IMR-90 (cell line): ENCODE measurements at regions not wholly inside any gene's neighbourhood (a gene's known extent, or its start where the extent isn't known, plus 50 kb on each side); places are given as distances from the start of the nearest gene placed in this dataset.

Experiments used
- ATAC-seq: fragments of 200-7000 bp; cut with Tn5 transposase; 2 replicates; pipeline ENCODE4 v1.9.1; 2020; ENCODE audit warnings: low read depth, mild to moderate bottlenecking, moderate library complexity
- BruUV-seq: library from RNA; stranded (reverse); fragments of 400-500 nt; replicated peaks from 2 replicates; lab custom pipeline; 2021; lab: Mats Ljungman, UMichigan
- CTCF ChIA-PET: fragments of 300-600 bp; formaldehyde crosslinking; extraction: SDS; loops from one replicate; lab custom pipeline; 2021; ENCODE audit warnings: antibody characterized with exemption; lab: Yijun Ruan, JAX
- POLR2A ChIA-PET: fragments of 300-600 bp; sonication (Branson Sonifier 250); formaldehyde crosslinking; loops from one replicate; lab custom pipeline; 2022; ENCODE audit warnings: antibody characterized with exemption; ENCODE audit not compliant: unreplicated experiment; lab: Charles Lee
- DNase-seq: peaks from one replicate; pipeline ENCODE4 v3.0.0; 2013
- H2AFZ ChIP-seq: replicated peaks from 2 replicates; pipeline ENCODE3; 2013; ENCODE audit warnings: low read length, mild to moderate bottlenecking; ENCODE audit not compliant: poor library complexity
- H2AK5ac ChIP-seq: 2 replicates; pipeline ENCODE4 v1.6.1; 2013; ENCODE audit warnings: low read depth, low read length, inconsistent platforms
- H2AK9ac ChIP-seq: replicated peaks from 2 replicates; pipeline ENCODE3; 2013; ENCODE audit warnings: mild to moderate bottlenecking, low read depth, low read length, moderate library complexity; ENCODE audit not compliant: poor library complexity
- H2BK120ac ChIP-seq: 2 replicates; pipeline ENCODE4 v1.6.1; 2013; ENCODE audit warnings: low read depth, low read length, inconsistent platforms
- H2BK15ac ChIP-seq: 3 replicates; pipeline ENCODE4 v1.6.1; 2013; ENCODE audit warnings: low read depth, low read length, inconsistent platforms
- H2BK20ac ChIP-seq: 2 replicates; pipeline ENCODE4 v1.6.1; 2013; ENCODE audit warnings: low read depth, mild to moderate bottlenecking, inconsistent platforms, low read length, moderate library complexity
- H2BK5ac ChIP-seq: 2 replicates; pipeline ENCODE4 v1.6.1; 2013; ENCODE audit warnings: mild to moderate bottlenecking, low read depth, low read length, inconsistent platforms; ENCODE audit not compliant: poor library complexity, severe bottlenecking
- H3K14ac ChIP-seq: replicated peaks from 2 replicates; pipeline ENCODE4 v1.6.1; 2013; ENCODE audit warnings: low read depth, low read length, inconsistent platforms
- H3K18ac ChIP-seq: 2 replicates; pipeline ENCODE4 v1.6.1; 2013; ENCODE audit warnings: low read depth, low read length, control low read depth
- H3K23ac ChIP-seq: 2 replicates; pipeline ENCODE4 v1.6.1; 2013; ENCODE audit warnings: low read depth, low read length, inconsistent platforms
- H3K27ac ChIP-seq: 2 replicates; pipeline ENCODE4 v1.5.1; 2013; ENCODE audit warnings: mild to moderate bottlenecking, control low read depth, low read length; ENCODE audit not compliant: insufficient read depth
- H3K27me3 ChIP-seq: 2 replicates; pipeline ENCODE4 v1.6.1; 2013; ENCODE audit warnings: low read length; ENCODE audit not compliant: control insufficient read depth, insufficient read depth
- H3K36me3 ChIP-seq: 2 replicates; pipeline ENCODE4 v1.6.1; 2013; ENCODE audit warnings: low read length, mixed read lengths; ENCODE audit not compliant: control insufficient read depth, insufficient read depth
- H3K4ac ChIP-seq: 2 replicates; pipeline ENCODE4 v1.6.1; 2013; ENCODE audit warnings: low read depth, low read length, inconsistent platforms
- H3K4me1 ChIP-seq: 2 replicates; pipeline ENCODE4 v1.6.1; 2013; ENCODE audit warnings: low read length, mixed read lengths; ENCODE audit not compliant: control insufficient read depth, insufficient read depth
- H3K4me2 ChIP-seq: 2 replicates; pipeline ENCODE4 v1.6.1; 2013; ENCODE audit warnings: low read depth, mild to moderate bottlenecking, control low read depth, low read length, moderate library complexity
- H3K4me3 ChIP-seq: 2 replicates; pipeline ENCODE4 v1.5.1; 2013; ENCODE audit warnings: low read depth, mild to moderate bottlenecking, control low read depth, low read length, moderate library complexity; ENCODE audit not compliant: insufficient read depth
- H3K56ac ChIP-seq: 2 replicates; pipeline ENCODE4 v1.6.1; 2013; ENCODE audit warnings: low read length, inconsistent platforms; ENCODE audit not compliant: insufficient read depth; ENCODE audit errors: extremely low read depth
- H3K79me1 ChIP-seq, 2 experiments: 2 replicates each; pipeline ENCODE4 v1.6.1; 2013; ENCODE audit warnings: low read length in 2 of 2, inconsistent platforms in 1 of 2, low read depth in 1 of 2
- H3K9ac ChIP-seq: 2 replicates; pipeline ENCODE4 v1.6.1; 2013; ENCODE audit warnings: low read depth, low read length, control low read depth
- H3K9me1 ChIP-seq: 2 replicates; pipeline ENCODE4 v1.6.1; 2013; ENCODE audit warnings: low read length, inconsistent platforms; ENCODE audit not compliant: insufficient read depth
- H3K9me3 ChIP-seq: 2 replicates; pipeline ENCODE4 v1.6.1; 2013; ENCODE audit warnings: low read length; ENCODE audit not compliant: control insufficient read depth, insufficient read depth
- H4K20me1 ChIP-seq: 2 replicates; pipeline ENCODE4 v1.6.1; 2013; ENCODE audit warnings: low read length, inconsistent platforms; ENCODE audit not compliant: insufficient read depth
- H4K5ac ChIP-seq: 2 replicates; pipeline ENCODE4 v1.6.1; 2013; ENCODE audit warnings: mild to moderate bottlenecking, low read depth, low read length, control low read depth
- H4K8ac ChIP-seq, 2 experiments: 2 replicates each; pipeline ENCODE4 v1.6.1; 2013; ENCODE audit warnings: low read depth in 2 of 2, low read length in 2 of 2, control low read depth in 1 of 2, inconsistent platforms in 1 of 2
- H4K91ac ChIP-seq: 2 replicates; pipeline ENCODE4 v1.6.1; 2013; ENCODE audit warnings: low read depth, low read length, inconsistent platforms; ENCODE audit not compliant: insufficient read depth
- BHLHE40 ChIP-seq: fragments of 150-350 bp; IDR thresholded peaks from 2 replicates; pipeline ENCODE4 v1.6.1; 2016; ENCODE audit warnings: mild to moderate bottlenecking, low read depth, low read length
- CEBPB ChIP-seq: IDR thresholded peaks from 2 replicates; pipeline ENCODE4 v1.6.1; 2012; ENCODE audit warnings: low read depth, low read length, improper control_type of control experiment
- CHD1 ChIP-seq: IDR thresholded peaks from 2 replicates; pipeline ENCODE4 v1.6.1; 2012; ENCODE audit warnings: low read depth, low read length, improper control_type of control experiment
- ELK1 ChIP-seq: fragments of 150-350 bp; IDR thresholded peaks from 2 replicates; pipeline ENCODE4 v1.6.1; 2016; ENCODE audit warnings: low read depth, mild to moderate bottlenecking, low read length, moderate library complexity, borderline replicate concordance
- FOS ChIP-seq: fragments of 150-350 bp; IDR thresholded peaks from 2 replicates; pipeline ENCODE4 v1.6.1; 2016; ENCODE audit warnings: low read depth, low read length
- MAFK ChIP-seq: IDR thresholded peaks from 2 replicates; pipeline ENCODE4 v1.6.1; 2012; ENCODE audit warnings: low read depth, low read length, improper control_type of control experiment
- MAZ ChIP-seq: IDR thresholded peaks from 2 replicates; pipeline ENCODE4 v1.6.1; 2012; ENCODE audit warnings: low read depth, mild to moderate bottlenecking, low read length, improper control_type of control experiment, moderate library complexity, borderline replicate concordance
- MXI1 ChIP-seq: IDR thresholded peaks from 2 replicates; pipeline ENCODE4 v1.6.1; 2012; ENCODE audit warnings: low read depth, mild to moderate bottlenecking, low read length, moderate library complexity, borderline replicate concordance
- NFE2L2 ChIP-seq: fragments of 150-350 bp; IDR thresholded peaks from 2 replicates; pipeline ENCODE4 v1.6.1; 2016; ENCODE audit warnings: low read depth, mild to moderate bottlenecking, low read length
- POLR2A ChIP-seq: IDR thresholded peaks from 2 replicates; pipeline ENCODE4 v1.6.1; 2012; ENCODE audit warnings: mild to moderate bottlenecking, low read depth, low read length
- RAD21 ChIP-seq: IDR thresholded peaks from 2 replicates; pipeline ENCODE4 v1.6.1; 2012; ENCODE audit warnings: low read length, improper control_type of control experiment
- RCOR1 ChIP-seq: IDR thresholded peaks from 2 replicates; pipeline ENCODE4 v1.6.1; 2012; ENCODE audit warnings: mild to moderate bottlenecking, low read length, improper control_type of control experiment; ENCODE audit not compliant: insufficient replicate concordance
- RFX5 ChIP-seq: IDR thresholded peaks from 2 replicates; pipeline ENCODE4 v1.8.0; 2012; ENCODE audit warnings: low read depth, mild to moderate bottlenecking, low read length, moderate library complexity
- SMC3 ChIP-seq: fragments of 150-350 bp; IDR thresholded peaks from 2 replicates; pipeline ENCODE4 v1.6.1; 2016; ENCODE audit warnings: low read depth, mild to moderate bottlenecking, antibody characterized with exemption, low read length, moderate library complexity
- WGBS, 2 experiments: methylation state at CpG; one replicate each; pipeline versions ENCODE4 v1.1.5 to v1.1.7; 2013; ENCODE audit warnings: missing lambda C conversion rate in 2 of 2; ENCODE audit not compliant: insufficient read length in 1 of 2; ENCODE audit errors: extremely low coverage in 2 of 2; 5-methylcytosine and 5-hydroxymethylcytosine counted together
- dilution Hi-C: fragments of 300-500 bp; cut with HindIII; formaldehyde crosslinking; loops from one replicate; pipeline ENCODE4 v1.14.3; 2018; ENCODE audit warnings: low sequenced_read_pairs; ENCODE audit not compliant: unreplicated experiment
- in situ Hi-C: fragments of 300-500 bp; cut with MboI; formaldehyde crosslinking; loops from 3 replicates; pipeline ENCODE4 v1.14.3; 2019; ENCODE audit warnings: low sequenced_read_pairs, inconsistent platforms, mixed read lengths
- intact Hi-C: fragments of 100-400 bp; cut with micrococcal nuclease; formaldehyde crosslinking; loops from 2 replicates; pipeline ENCODE4 v1.10.0; 2022
- TF ChIP-seq, protein P1 (sequence below): conservative IDR thresholded peaks from 2 replicates; pipeline ENCODE4 v1.5.1; 2012; ENCODE audit warnings: mild to moderate bottlenecking, low read depth, low read length, improper control_type of control experiment
- TF ChIP-seq, protein P2 (sequence below): fragments of 150-350 bp; IDR thresholded peaks from 2 replicates; pipeline ENCODE4 v1.6.1; 2017; ENCODE audit warnings: mild to moderate bottlenecking, antibody characterized with exemption, low read length, low read depth

- Histone ChIP-seq H2AK5ac (no peak overlapping the region), H3K9me1 (no peaks in the 10 kb centered on the region), H3K9me3 (no peaks in the 10 kb centered on the region), H3K4me3 (no peak overlapping the region), H4K5ac (no peak overlapping the region), H3K4me1 (no peaks in the 10 kb centered on the region), H3K4ac (no peak overlapping the region), H2BK20ac (no peak overlapping the region), H2BK5ac (no peak overlapping the region), H2BK120ac (no peak overlapping the region), H3K18ac (no peak overlapping the region), H4K8ac (no peak overlapping the region), H3K56ac (no peak overlapping the region), H4K20me1 (no peaks in the 10 kb centered on the region), H4K91ac (no peak overlapping the region), H2AFZ (no peak overlapping the region), H3K23ac (no peak overlapping the region), H3K27me3 (peaks cover 13% of the 10 kb centered on the region), H2BK15ac (no peak overlapping the region), H3K9ac (no peak overlapping the region), H2AK9ac (no peak overlapping the region), H3K14ac (no peak overlapping the region), H3K79me1 (no peaks in the 10 kb centered on the region), H3K27ac (no peak overlapping the region), H3K4me2 (no peak overlapping the region), H3K36me3 (no peaks in the 10 kb centered on the region)
- CTCF ChIA-PET: no interaction called here
- no CpG with 5 or more reads among the region's 1 CpG for WGBS, 2 experiments
- dilution Hi-C loops (no loop called here), in situ Hi-C loops (no loop called here), intact Hi-C loops (loop anchor here (5.0 kb wide), 1 partner anchor 639 kb away; no protein-coding TSS in a partner anchor)
- POLR2A ChIA-PET: no interaction called here
- DNase-seq (peak; percentile 3), ATAC-seq (no peak)
- TF ChIP-seq SMC3 (no peak), RCOR1 (no peak), CHD1 (no peak), CEBPB (no peak), MXI1 (no peak), ELK1 (no peak), MAZ (no peak), FOS (no peak), BHLHE40 (no peak), RFX5 (no peak), NFE2L2 (no peak), POLR2A (no peak), MAFK (no peak), RAD21 (no peak)
- TF ChIP-seq, protein P1, sequence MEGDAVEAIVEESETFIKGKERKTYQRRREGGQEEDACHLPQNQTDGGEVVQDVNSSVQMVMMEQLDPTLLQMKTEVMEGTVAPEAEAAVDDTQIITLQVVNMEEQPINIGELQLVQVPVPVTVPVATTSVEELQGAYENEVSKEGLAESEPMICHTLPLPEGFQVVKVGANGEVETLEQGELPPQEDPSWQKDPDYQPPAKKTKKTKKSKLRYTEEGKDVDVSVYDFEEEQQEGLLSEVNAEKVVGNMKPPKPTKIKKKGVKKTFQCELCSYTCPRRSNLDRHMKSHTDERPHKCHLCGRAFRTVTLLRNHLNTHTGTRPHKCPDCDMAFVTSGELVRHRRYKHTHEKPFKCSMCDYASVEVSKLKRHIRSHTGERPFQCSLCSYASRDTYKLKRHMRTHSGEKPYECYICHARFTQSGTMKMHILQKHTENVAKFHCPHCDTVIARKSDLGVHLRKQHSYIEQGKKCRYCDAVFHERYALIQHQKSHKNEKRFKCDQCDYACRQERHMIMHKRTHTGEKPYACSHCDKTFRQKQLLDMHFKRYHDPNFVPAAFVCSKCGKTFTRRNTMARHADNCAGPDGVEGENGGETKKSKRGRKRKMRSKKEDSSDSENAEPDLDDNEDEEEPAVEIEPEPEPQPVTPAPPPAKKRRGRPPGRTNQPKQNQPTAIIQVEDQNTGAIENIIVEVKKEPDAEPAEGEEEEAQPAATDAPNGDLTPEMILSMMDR: no peak
- TF ChIP-seq, protein P2, sequence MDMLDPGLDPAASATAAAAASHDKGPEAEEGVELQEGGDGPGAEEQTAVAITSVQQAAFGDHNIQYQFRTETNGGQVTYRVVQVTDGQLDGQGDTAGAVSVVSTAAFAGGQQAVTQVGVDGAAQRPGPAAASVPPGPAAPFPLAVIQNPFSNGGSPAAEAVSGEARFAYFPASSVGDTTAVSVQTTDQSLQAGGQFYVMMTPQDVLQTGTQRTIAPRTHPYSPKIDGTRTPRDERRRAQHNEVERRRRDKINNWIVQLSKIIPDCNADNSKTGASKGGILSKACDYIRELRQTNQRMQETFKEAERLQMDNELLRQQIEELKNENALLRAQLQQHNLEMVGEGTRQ: no peak
- no TSS peak for BruUV-seq
Observed at GRCh38 chr2:173446722-173447121, 92.0 kb downstream of the CDCA7 start.
